Panc1 (cell line): ENCODE measurements at regions not wholly inside any gene's neighbourhood (a gene's known extent, or its start where the extent isn't known, plus 50 kb on each side); places are given as distances from the start of the nearest gene placed in this dataset.

ENCODE experiments used
- ATAC-seq: fragments of 200-7000 bp; cut with Tn5 transposase; 2 replicates; pipeline ENCODE4 v1.9.1; 2020; ENCODE audit warnings: mild to moderate bottlenecking, moderate library complexity
- BruUV-seq: library from RNA; stranded (reverse); fragments of 400-500 nt; replicated peaks from 2 replicates; lab custom pipeline; 2021; lab: Mats Ljungman, UMichigan
- CTCF ChIA-PET: fragments of 300-600 bp; sonication (Branson Sonifier 250); formaldehyde crosslinking; loops from one replicate; lab custom pipeline; 2022; ENCODE audit warnings: antibody characterized with exemption; lab: Charles Lee
- POLR2A ChIA-PET: fragments of 300-600 bp; sonication (Branson Sonifier 250); formaldehyde crosslinking; loops from one replicate; lab custom pipeline; 2022; ENCODE audit warnings: antibody characterized with exemption; lab: Charles Lee
- DNase-seq: peaks from one replicate; pipeline ENCODE4 v3.0.0-alpha.2; 2010; ENCODE audit warnings: low read depth, low spot score
- H3K27ac ChIP-seq: 2 replicates; pipeline ENCODE4 v1.5.1; 2011; ENCODE audit warnings: mild to moderate bottlenecking, low read length, inconsistent platforms
- H3K27me3 ChIP-seq: fragments of 200-500 bp; sonication (Bioruptor generic); 2 replicates; pipeline ENCODE4 v1.6.0; 2014; ENCODE audit warnings: low read length, inconsistent platforms; ENCODE audit not compliant: control insufficient read depth, insufficient read depth
- H3K36me3 ChIP-seq: fragments of 200-500 bp; sonication (Bioruptor generic); 2 replicates; pipeline ENCODE4 v1.5.1; 2014; ENCODE audit warnings: inconsistent platforms, mild to moderate bottlenecking, low read length, moderate library complexity; ENCODE audit not compliant: control insufficient read depth, insufficient read depth
- H3K4me1 ChIP-seq: 2 replicates; pipeline ENCODE4 v1.5.1; 2011; ENCODE audit warnings: inconsistent platforms, mild to moderate bottlenecking, low read length, moderate library complexity; ENCODE audit not compliant: control insufficient read depth, insufficient read depth
- H3K4me3 ChIP-seq, 2 experiments: 2 replicates each; pipeline ENCODE4 v1.5.1; 2011 to 2012; ENCODE audit warnings: low read depth in 2 of 2, low read length in 2 of 2, mild to moderate bottlenecking in 2 of 2, inconsistent platforms in 1 of 2, moderate library complexity in 1 of 2
- H3K9me3 ChIP-seq: fragments of 200-500 bp; sonication (Bioruptor generic); 2 replicates; pipeline ENCODE4 v1.5.1; 2014; ENCODE audit warnings: low read depth, mild to moderate bottlenecking, inconsistent platforms, low read length, moderate library complexity; ENCODE audit not compliant: control insufficient read depth, insufficient read depth
- POLR2AphosphoS5 ChIP-seq: IDR thresholded peaks from 2 replicates; pipeline ENCODE4 v1.6.1; 2012; ENCODE audit warnings: mild to moderate bottlenecking, low read depth, low read length, moderate library complexity
- SIN3A ChIP-seq: IDR thresholded peaks from 2 replicates; pipeline ENCODE4 v1.6.1; 2012; ENCODE audit warnings: low read depth, mild to moderate bottlenecking, low read length, moderate library complexity, borderline replicate concordance; ENCODE audit not compliant: insufficient read depth
- TCF7L2 ChIP-seq: IDR thresholded peaks from 2 replicates; pipeline ENCODE4 v1.6.1; 2011; ENCODE audit warnings: mild to moderate bottlenecking, low read depth, low read length, inconsistent platforms
- in situ Hi-C: cut with HindIII; loops from 2 replicates; pipeline ENCODE4 v1.10.0; 2016; ENCODE audit warnings: low sequenced_read_pairs, low pct_unique_long_range_greater_than_20kb
- intact Hi-C: fragments of 100-400 bp; cut with micrococcal nuclease; formaldehyde crosslinking; loops from one replicate; pipeline ENCODE4 v1.10.0; 2022; ENCODE audit not compliant: unreplicated experiment
- TF ChIP-seq, protein P1 (sequence below): fragments of 450-650 bp; IDR thresholded peaks from 2 replicates; pipeline ENCODE4 v1.5.1; 2017; ENCODE audit warnings: mild to moderate bottlenecking
- TF ChIP-seq, protein P2 (sequence below), 2 experiments: IDR thresholded peaks; 2 replicates each; pipeline ENCODE4 v1.6.1; 2011 to 2012; ENCODE audit warnings: low read depth in 2 of 2, control low read depth in 1 of 2, low read length in 1 of 2, mild to moderate bottlenecking in 1 of 2, moderate library complexity in 1 of 2; ENCODE audit not compliant: insufficient read depth in 1 of 2

DNA sequence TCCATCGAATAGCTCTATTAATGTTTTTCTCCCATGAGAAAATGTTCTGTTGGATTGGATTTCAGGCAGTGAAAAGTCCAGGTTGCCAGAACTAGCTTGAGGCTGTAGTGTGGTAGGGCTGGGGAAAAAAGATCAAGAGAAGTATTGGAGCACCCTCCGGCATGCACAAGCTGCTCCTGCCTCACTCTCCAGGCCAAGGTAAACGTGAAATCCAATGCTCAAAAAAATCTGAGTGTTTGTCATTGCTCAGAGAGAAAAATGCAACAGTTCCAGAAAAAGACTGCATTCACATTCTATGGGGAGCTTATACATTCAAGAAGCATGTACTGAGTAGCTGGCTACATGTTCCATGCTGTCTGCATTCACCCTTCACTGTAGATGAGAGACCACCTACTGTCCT is 680.9 kb upstream of the TBX3 start:
- intact Hi-C loops: no loop called here
- TF ChIP-seq POLR2AphosphoS5 (no peak), TCF7L2 (no peak), SIN3A (no peak)
- TF ChIP-seq, protein P1, sequence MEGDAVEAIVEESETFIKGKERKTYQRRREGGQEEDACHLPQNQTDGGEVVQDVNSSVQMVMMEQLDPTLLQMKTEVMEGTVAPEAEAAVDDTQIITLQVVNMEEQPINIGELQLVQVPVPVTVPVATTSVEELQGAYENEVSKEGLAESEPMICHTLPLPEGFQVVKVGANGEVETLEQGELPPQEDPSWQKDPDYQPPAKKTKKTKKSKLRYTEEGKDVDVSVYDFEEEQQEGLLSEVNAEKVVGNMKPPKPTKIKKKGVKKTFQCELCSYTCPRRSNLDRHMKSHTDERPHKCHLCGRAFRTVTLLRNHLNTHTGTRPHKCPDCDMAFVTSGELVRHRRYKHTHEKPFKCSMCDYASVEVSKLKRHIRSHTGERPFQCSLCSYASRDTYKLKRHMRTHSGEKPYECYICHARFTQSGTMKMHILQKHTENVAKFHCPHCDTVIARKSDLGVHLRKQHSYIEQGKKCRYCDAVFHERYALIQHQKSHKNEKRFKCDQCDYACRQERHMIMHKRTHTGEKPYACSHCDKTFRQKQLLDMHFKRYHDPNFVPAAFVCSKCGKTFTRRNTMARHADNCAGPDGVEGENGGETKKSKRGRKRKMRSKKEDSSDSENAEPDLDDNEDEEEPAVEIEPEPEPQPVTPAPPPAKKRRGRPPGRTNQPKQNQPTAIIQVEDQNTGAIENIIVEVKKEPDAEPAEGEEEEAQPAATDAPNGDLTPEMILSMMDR: no peak
- TF ChIP-seq, protein P2, sequence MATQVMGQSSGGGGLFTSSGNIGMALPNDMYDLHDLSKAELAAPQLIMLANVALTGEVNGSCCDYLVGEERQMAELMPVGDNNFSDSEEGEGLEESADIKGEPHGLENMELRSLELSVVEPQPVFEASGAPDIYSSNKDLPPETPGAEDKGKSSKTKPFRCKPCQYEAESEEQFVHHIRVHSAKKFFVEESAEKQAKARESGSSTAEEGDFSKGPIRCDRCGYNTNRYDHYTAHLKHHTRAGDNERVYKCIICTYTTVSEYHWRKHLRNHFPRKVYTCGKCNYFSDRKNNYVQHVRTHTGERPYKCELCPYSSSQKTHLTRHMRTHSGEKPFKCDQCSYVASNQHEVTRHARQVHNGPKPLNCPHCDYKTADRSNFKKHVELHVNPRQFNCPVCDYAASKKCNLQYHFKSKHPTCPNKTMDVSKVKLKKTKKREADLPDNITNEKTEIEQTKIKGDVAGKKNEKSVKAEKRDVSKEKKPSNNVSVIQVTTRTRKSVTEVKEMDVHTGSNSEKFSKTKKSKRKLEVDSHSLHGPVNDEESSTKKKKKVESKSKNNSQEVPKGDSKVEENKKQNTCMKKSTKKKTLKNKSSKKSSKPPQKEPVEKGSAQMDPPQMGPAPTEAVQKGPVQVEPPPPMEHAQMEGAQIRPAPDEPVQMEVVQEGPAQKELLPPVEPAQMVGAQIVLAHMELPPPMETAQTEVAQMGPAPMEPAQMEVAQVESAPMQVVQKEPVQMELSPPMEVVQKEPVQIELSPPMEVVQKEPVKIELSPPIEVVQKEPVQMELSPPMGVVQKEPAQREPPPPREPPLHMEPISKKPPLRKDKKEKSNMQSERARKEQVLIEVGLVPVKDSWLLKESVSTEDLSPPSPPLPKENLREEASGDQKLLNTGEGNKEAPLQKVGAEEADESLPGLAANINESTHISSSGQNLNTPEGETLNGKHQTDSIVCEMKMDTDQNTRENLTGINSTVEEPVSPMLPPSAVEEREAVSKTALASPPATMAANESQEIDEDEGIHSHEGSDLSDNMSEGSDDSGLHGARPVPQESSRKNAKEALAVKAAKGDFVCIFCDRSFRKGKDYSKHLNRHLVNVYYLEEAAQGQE (IDR thresholded peaks at IDR 0.05; ENCODE audit: insufficient read depth in 1 of 2, low read depth in 2 of 2, low read length in 1 of 2): no peak
- H3K4me3 ChIP-seq: no peak overlapping the region
- no peaks in the 10 kb centered on the region; the same call in 1 of the 2 replicates for H3K27me3 ChIP-seq
- H3K4me1 ChIP-seq: no peaks in the 10 kb centered on the region
- ChIA-PET POLR2A (no interaction called here), CTCF (no interaction called here)
- in situ Hi-C loops: no loop called here
- no peak for DNase-seq
- 0 out of 2 replicates have a peak, but pooled peaks cover 2% of the 10 kb centered on the region for H3K9me3 ChIP-seq
- no peak for ATAC-seq
- no peak overlapping the region for H3K27ac ChIP-seq
- no peaks in the 10 kb centered on the region for H3K36me3 ChIP-seq
- BruUV-seq: no TSS peak

DNA sequence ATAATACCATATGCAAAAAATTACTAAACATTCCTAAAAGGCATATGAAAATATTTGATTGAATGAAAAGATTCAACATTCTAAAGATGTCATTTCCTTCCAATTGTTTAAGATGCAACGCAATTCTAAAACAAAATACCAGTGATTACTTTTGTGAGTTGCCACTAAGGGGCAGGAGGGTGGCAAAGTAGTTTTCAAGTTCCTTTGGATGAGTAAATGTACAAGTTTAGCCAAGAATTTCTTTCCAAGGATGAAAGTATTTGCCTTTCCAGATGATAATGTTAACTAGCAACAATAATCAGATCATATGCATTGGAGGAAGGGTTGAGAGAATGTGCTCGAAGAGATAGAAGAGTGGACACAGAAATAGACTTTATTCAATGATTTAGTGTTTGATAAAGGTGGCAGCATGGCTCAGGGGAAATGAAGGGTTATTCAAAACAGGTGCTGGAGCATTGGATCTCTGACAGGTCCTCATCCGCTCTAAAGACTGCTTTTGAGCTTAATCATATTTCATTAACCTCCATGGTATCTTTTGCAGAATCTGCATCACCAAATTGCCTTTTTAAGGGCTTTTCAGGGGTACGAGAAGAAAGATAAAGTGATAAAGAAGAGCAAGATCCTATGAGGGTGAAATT is 678.5 kb upstream of the TBX3 start:
- ChIA-PET CTCF (no interaction called here), POLR2A (no interaction called here)
- Histone ChIP-seq H3K36me3 (no peaks in the 10 kb centered on the region), H3K27ac (no peak overlapping the region), H3K27me3 (no peaks in the 10 kb centered on the region), H3K4me3 (no peak overlapping the region), H3K9me3 (no peaks in the 10 kb centered on the region), H3K4me1 (no peaks in the 10 kb centered on the region)
- TF ChIP-seq, protein P2 (IDR thresholded peaks at IDR 0.05; ENCODE audit: insufficient read depth in 1 of 2, low read depth in 2 of 2, low read length in 1 of 2): no peak
- TF ChIP-seq TCF7L2: no peak
- TF ChIP-seq, protein P1: no peak
- intact Hi-C loops: no loop called here
- BruUV-seq: no TSS peak
- DNase-seq: no peak
- in situ Hi-C loops: no loop called here
- ATAC-seq: no peak
